PFSK-1 (cell line): ENCODE measurements at regions not wholly inside any gene's neighbourhood (a gene's known extent, or its start where the extent isn't known, plus 50 kb on each side); places are given as distances from the start of the nearest gene placed in this dataset.

Experiments used
- FOXP2 ChIP-seq: optimal IDR thresholded peaks from 2 replicates; pipeline ENCODE3; 2011; ENCODE audit warnings: borderline replicate concordance, control low read depth, inconsistent platforms; ENCODE audit not compliant: insufficient read depth; ENCODE audit errors: extremely low read length, extremely low read depth
- POLR2AphosphoS5 ChIP-seq: IDR thresholded peaks from 2 replicates; pipeline ENCODE4 v1.6.1; 2012; ENCODE audit warnings: low read depth, mild to moderate bottlenecking, control low read depth, low read length, moderate library complexity
- SIN3A ChIP-seq: IDR thresholded peaks from 2 replicates; pipeline ENCODE4 v1.6.1; 2012; ENCODE audit warnings: mild to moderate bottlenecking, low read length, moderate library complexity, borderline replicate concordance; ENCODE audit not compliant: insufficient read depth
- TAF1 ChIP-seq: IDR thresholded peaks from 2 replicates; pipeline ENCODE4 v1.6.1; 2012; ENCODE audit warnings: low read length, control low read depth, borderline replicate concordance; ENCODE audit not compliant: insufficient read depth
- TF ChIP-seq, protein P1 (sequence below), 2 experiments: IDR thresholded peaks; 2 replicates each; pipeline versions ENCODE4 v1.6.1 to v1.8.0; 2011 to 2012; ENCODE audit warnings: low read depth in 2 of 2, low read length in 2 of 2, control low read depth in 1 of 2, inconsistent platforms in 1 of 2, mild to moderate bottlenecking in 1 of 2, moderate library complexity in 1 of 2; ENCODE audit not compliant: insufficient read depth in 1 of 2

DNA sequence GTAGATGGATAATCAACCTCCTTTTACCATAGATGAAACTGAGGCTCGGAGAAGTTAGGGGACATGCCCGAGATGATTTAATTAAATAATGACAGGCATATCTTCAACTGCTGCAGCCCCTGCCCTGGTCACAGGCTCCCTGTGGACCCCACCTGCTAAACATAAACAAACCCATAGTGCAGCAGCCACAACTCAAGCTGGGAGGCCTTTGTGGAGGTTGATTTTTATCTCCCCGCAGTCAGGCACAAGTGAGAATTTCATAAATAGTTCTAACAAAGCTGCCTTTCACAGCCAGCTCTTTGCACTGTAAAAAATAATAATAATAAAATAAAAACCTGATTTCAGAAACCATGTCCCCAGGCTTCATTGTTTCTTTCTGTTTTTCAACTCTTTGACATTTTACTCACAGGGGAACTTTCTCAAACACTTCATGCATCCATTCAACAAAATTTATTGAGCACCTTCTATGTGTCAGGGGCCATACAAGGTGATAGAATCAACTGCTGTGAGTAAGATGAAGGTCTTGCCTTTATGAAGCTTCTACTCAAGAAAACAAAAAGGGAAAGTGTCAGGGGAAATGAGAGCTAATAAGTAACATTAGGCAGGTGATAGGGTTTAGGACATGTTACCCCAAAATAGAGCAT, 393.6 kb upstream of the PROK2 start:
- TF ChIP-seq, protein P1, sequence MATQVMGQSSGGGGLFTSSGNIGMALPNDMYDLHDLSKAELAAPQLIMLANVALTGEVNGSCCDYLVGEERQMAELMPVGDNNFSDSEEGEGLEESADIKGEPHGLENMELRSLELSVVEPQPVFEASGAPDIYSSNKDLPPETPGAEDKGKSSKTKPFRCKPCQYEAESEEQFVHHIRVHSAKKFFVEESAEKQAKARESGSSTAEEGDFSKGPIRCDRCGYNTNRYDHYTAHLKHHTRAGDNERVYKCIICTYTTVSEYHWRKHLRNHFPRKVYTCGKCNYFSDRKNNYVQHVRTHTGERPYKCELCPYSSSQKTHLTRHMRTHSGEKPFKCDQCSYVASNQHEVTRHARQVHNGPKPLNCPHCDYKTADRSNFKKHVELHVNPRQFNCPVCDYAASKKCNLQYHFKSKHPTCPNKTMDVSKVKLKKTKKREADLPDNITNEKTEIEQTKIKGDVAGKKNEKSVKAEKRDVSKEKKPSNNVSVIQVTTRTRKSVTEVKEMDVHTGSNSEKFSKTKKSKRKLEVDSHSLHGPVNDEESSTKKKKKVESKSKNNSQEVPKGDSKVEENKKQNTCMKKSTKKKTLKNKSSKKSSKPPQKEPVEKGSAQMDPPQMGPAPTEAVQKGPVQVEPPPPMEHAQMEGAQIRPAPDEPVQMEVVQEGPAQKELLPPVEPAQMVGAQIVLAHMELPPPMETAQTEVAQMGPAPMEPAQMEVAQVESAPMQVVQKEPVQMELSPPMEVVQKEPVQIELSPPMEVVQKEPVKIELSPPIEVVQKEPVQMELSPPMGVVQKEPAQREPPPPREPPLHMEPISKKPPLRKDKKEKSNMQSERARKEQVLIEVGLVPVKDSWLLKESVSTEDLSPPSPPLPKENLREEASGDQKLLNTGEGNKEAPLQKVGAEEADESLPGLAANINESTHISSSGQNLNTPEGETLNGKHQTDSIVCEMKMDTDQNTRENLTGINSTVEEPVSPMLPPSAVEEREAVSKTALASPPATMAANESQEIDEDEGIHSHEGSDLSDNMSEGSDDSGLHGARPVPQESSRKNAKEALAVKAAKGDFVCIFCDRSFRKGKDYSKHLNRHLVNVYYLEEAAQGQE (IDR thresholded peaks at IDR 0.05; ENCODE audit: insufficient read depth in 1 of 2, low read depth in 2 of 2, low read length in 2 of 2), result no peak
- TF ChIP-seq FOXP2 (no peak), SIN3A (no peak), TAF1 (no peak), POLR2AphosphoS5 (no peak)

DNA sequence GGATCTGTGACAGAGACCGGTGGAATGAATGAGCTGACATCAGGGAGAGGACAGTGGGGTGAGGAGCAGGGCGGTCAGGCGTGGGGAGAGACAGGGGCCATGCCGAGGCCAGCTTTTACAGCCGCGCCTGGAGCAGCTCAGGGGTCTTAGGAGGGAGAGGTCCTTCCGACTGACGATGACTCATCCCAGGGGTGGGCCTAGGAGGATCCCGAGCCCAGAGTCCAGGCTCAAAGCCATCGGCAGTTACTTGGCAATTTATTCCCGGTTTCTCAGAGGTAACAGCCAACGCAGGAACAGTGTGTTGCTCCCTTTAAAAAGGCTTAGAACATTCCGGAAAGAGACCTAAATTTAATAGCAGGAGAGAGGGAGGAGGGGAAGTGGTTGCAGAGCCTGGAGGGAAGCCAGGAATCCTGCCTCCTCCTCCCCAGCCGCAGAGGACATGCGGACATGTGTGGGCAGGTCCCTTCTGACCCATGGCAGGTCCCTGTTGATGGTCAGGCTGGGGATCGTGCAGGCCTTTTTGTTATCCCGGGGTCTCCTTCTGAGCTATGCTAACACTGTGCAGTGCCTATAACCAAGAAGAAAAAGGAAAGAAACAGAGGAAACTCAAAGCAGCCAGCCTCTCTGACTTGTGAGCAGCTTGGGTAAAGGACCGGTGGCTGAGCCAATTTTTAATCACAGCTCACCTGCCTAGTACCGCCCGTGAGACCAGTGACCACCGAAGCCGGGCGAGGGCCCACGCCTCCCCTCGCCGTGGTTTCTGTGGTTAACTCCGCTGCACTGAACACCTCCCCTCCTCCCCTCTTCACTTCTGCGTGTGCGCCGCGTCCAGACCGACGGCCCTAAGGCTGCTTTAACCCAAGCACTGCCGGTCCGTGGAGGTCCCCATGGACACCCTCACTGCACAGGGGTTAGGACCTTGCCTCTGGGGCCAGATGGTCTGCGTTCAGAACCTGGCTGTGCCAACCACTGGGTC, 392.4 kb upstream of the PROK2 start:
- TF ChIP-seq FOXP2, result no peak
- 0 out of 2 replicates have a peak, but pooled peaks have one; percentile 22 for TF ChIP-seq SIN3A

DNA sequence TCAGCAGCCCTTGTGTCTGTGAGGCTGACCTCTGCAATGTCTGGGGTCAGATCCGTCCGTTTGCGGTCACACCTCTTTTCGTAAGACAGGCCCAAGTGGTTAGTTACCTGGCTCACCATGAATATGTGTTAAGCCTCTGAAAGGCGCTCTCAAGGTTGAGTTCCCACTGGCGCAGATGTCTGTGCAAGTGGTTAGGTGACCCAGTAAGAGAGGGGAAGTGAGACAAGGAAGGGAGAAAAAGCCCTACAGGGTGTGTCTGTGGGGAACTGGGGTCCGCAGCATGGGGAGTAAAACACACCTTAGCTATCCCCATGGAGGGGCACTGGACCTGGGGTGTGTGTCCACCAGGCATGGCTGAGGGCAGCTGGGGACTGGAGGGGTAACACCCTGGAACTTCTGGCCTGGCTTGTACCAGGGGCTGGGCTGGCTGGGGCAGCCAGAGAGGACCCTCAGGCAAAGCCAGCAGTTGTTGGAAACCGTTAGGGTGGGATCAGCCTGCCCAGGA, 391.6 kb upstream of the PROK2 start:
- TF ChIP-seq FOXP2 (no peak), TAF1 (no peak), SIN3A (no peak)
- TF ChIP-seq, protein P1 (IDR thresholded peaks at IDR 0.05; ENCODE audit: insufficient read depth in 1 of 2, low read depth in 2 of 2, low read length in 2 of 2), result no peak

DNA sequence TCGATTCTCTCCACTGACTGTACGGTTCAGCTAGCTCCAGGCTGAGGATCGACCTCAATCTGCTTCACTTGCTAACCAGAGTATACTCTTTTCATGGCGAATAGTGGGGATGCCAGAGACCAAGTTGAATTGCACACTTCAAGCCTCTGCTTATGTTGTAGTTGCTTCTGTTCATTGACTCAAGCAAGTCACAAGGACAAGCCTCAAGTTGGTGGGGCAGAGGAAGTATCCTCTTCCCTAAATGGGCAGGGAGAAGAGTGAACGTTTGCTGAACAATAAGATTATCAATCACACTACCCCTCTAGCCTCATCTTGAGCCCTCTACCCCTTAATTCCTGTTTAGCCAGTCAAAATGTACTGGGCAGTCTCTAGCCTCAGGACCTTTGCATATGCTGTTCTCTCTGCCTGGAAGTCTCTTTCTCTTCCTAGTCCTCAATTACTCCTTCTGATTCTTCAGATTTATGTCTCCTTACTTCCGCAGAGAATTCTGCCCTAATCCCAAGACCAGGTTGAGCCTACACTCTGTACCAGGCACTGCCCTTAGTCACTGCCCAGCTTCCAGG, 390.4 kb upstream of the PROK2 start:
- TF ChIP-seq POLR2AphosphoS5 (no peak), SIN3A (no peak), FOXP2 (no peak), TAF1 (no peak)
- TF ChIP-seq, protein P1 (IDR thresholded peaks at IDR 0.05; ENCODE audit: insufficient read depth in 1 of 2, low read depth in 2 of 2, low read length in 2 of 2), result no peak

DNA sequence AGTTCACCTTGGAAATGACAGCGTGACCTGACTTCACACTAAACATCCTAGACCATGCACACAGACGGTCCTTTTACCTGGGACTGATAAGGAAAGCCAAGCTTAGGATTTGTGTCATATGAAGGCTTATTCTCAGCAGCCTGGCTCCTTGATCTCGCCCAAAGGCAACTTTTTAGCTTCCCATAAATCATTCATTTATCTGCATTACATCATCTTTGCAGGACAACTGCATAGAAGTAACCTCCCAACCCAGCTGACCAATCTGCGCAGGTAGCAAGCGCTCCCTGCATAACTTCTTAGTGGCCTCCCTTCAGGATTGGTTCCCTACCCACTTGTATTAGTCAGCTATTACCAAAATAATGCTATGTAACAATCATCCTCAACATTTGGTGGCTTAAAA, 389.9 kb upstream of the PROK2 start:
- no peak for TF ChIP-seq FOXP2
- no peak for TF ChIP-seq POLR2AphosphoS5
- TF ChIP-seq SIN3A, result no peak
- TF ChIP-seq, protein P1 (IDR thresholded peaks at IDR 0.05; ENCODE audit: insufficient read depth in 1 of 2, low read depth in 2 of 2, low read length in 2 of 2), result no peak
- no peak for TF ChIP-seq TAF1
